ENCODE measurements at regions not wholly inside any gene's neighbourhood (a gene's known extent, or its start where the extent isn't known, plus 50 kb on each side); places are given as distances from the start of the nearest gene placed in this dataset.

DNA sequence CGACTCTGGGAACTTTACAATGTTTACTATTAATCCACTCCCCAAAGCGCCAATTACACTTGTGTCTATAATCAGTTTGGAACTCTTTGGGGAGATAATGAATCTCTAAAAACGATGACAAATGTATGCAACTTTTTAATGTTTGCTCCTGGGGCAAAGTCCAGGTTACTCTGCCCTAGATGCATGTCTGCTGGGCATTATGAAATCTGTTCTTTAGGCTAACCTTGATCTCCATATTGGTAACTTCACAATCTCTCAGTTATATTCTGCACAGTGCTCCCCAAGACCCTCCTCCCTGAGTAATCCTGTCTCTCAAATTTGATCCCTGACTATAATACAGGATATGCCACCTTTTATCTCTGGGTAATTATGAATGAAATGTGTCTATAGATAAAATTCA, 152.2 kb upstream of the TRPM3 start:
- Histone ChIP-seq H3K9me3 (ENCODE audit: insufficient read depth, low read length) (no peaks in the 10 kb centered on the region), H3K36me3 (replicated peaks; ENCODE audit: low read depth, low read length) (no peaks in the 10 kb centered on the region), H3K27ac (ENCODE audit: low read length) (no peak overlapping the region), H2AFZ (ENCODE audit: low read depth, low read length) (no peak overlapping the region), H4K20me1 (ENCODE audit: insufficient read depth, low read length) (no peaks in the 10 kb centered on the region), H3K4me1 (ENCODE audit: low read length) (peaks cover 6% of the 10 kb centered on the region), H3K9ac (ENCODE audit: low read length) (no peak overlapping the region), H3K4me3 (ENCODE audit: low read length) (no peak overlapping the region), H3K27me3 (ENCODE audit: low read depth, low read length) (0 out of 2 replicates have a peak, but pooled peaks cover 3% of the 10 kb centered on the region), H3K79me2 (ENCODE audit: low read length) (no peaks in the 10 kb centered on the region), H3K4me2 (ENCODE audit: low read length) (no peak overlapping the region)
- TF ChIP-seq EZH2phosphoT487 (IDR thresholded peaks at IDR 0.05; ENCODE audit: low read depth): no peak
- TF ChIP-seq, protein P1, sequence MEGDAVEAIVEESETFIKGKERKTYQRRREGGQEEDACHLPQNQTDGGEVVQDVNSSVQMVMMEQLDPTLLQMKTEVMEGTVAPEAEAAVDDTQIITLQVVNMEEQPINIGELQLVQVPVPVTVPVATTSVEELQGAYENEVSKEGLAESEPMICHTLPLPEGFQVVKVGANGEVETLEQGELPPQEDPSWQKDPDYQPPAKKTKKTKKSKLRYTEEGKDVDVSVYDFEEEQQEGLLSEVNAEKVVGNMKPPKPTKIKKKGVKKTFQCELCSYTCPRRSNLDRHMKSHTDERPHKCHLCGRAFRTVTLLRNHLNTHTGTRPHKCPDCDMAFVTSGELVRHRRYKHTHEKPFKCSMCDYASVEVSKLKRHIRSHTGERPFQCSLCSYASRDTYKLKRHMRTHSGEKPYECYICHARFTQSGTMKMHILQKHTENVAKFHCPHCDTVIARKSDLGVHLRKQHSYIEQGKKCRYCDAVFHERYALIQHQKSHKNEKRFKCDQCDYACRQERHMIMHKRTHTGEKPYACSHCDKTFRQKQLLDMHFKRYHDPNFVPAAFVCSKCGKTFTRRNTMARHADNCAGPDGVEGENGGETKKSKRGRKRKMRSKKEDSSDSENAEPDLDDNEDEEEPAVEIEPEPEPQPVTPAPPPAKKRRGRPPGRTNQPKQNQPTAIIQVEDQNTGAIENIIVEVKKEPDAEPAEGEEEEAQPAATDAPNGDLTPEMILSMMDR (IDR thresholded peaks at IDR 0.05; ENCODE audit: low read depth, low read length): no peak

DNA sequence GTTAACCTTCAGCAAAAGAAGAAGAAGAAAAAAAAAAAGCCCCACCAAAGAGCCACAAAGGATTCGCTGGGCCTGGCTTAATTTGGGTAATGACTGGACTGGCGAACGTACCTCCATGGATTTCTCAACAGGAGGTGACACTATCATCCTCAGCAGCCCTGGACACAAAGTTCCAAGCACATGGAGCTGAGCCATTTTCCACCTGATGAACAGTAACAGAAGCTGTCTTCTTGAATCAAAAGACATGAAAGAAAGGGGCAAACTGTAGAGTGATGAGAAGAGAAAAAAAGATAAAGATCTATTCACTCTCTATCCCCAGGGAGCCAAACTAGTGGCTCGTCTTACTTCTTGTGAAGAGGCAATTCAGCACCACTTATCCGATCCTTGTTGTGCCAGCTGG, 150.2 kb upstream of the TRPM3 start:
- Histone ChIP-seq H3K36me3 (replicated peaks; ENCODE audit: low read depth, low read length) (no peaks in the 10 kb centered on the region), H3K79me2 (ENCODE audit: low read length) (no peaks in the 10 kb centered on the region), H2AFZ (ENCODE audit: low read depth, low read length) (no peak overlapping the region), H3K27ac (ENCODE audit: low read length) (no peak overlapping the region), H3K9me3 (ENCODE audit: insufficient read depth, low read length) (no peaks in the 10 kb centered on the region), H3K9ac (ENCODE audit: low read length) (no peak overlapping the region), H3K4me3 (ENCODE audit: low read length) (no peak overlapping the region), H3K27me3 (ENCODE audit: low read depth, low read length) (0 out of 2 replicates have a peak, but pooled peaks cover 3% of the 10 kb centered on the region), H3K4me2 (ENCODE audit: low read length) (no peak overlapping the region), H4K20me1 (ENCODE audit: insufficient read depth, low read length) (no peaks in the 10 kb centered on the region), H3K4me1 (ENCODE audit: low read length) (peaks cover 6% of the 10 kb centered on the region)
- TF ChIP-seq, protein P1 (IDR thresholded peaks at IDR 0.05; ENCODE audit: low read depth, low read length): no peak
- TF ChIP-seq EZH2phosphoT487 (IDR thresholded peaks at IDR 0.05; ENCODE audit: low read depth): no peak

DNA sequence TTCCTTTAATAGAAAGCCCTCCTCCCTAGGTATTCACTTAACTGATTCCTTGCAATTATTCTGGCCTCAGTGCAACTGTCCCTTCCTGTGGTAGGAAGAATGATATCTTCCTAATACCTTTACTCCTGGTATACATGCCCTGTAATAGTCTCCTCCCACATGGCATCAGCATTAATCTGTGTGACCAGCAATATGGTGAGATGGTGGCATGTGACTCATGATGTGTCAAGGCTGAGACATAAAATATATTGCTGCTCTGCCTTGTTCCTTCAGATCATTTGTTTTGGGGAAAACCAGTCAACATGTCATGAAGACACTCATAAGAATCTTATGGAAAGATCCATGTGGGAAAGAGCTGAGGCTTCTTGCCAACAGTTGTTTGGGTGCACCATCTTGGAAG, 149.1 kb upstream of the TRPM3 start:
- no peak overlapping the region for H3K4me3 ChIP-seq (ENCODE audit: low read length)
- H3K9ac ChIP-seq (ENCODE audit: low read length): no peak overlapping the region
- 0 out of 2 replicates have a peak, but pooled peaks cover 3% of the 10 kb centered on the region for H3K27me3 ChIP-seq (ENCODE audit: low read depth, low read length)
- TF ChIP-seq, protein P1 (IDR thresholded peaks at IDR 0.05; ENCODE audit: low read depth, low read length): no peak
- TF ChIP-seq EZH2phosphoT487 (IDR thresholded peaks at IDR 0.05; ENCODE audit: low read depth): no peak
- no peak overlapping the region for H2AFZ ChIP-seq (ENCODE audit: low read depth, low read length)
- H3K4me1 ChIP-seq (ENCODE audit: low read length): peaks cover 6% of the 10 kb centered on the region
- H3K27ac ChIP-seq (ENCODE audit: low read length): no peak overlapping the region
- H3K36me3 ChIP-seq (replicated peaks; ENCODE audit: low read depth, low read length): no peaks in the 10 kb centered on the region
- no peaks in the 10 kb centered on the region for H4K20me1 ChIP-seq (ENCODE audit: insufficient read depth, low read length)
- no peaks in the 10 kb centered on the region for H3K79me2 ChIP-seq (ENCODE audit: low read length)
- H3K9me3 ChIP-seq (ENCODE audit: insufficient read depth, low read length): no peaks in the 10 kb centered on the region
- H3K4me2 ChIP-seq (ENCODE audit: low read length): no peak overlapping the region

DNA sequence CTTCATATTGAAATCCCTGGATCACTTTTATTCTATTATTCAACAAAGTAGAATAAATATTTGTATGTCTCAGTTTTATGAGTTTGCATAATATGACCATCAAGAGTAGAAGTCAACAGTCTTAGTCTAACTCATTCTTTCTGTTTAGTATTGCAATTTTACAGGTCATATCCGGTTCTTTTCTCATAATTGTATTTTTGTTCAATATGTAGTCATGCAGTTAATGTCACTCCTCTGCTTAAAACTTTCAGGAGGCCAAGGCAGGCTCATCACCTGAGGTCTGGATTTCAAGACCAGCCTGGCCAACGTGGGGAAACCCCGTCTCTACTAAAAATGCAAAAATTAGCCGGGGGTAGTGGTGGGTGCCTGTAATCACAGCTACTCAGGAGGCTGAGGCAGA, 148.4 kb upstream of the TRPM3 start:
- Histone ChIP-seq H3K9me3 (ENCODE audit: insufficient read depth, low read length) (no peaks in the 10 kb centered on the region), H3K27me3 (ENCODE audit: low read depth, low read length) (0 out of 2 replicates have a peak, but pooled peaks cover 3% of the 10 kb centered on the region), H3K4me3 (ENCODE audit: low read length) (no peak overlapping the region), H3K4me2 (ENCODE audit: low read length) (no peak overlapping the region), H4K20me1 (ENCODE audit: insufficient read depth, low read length) (no peaks in the 10 kb centered on the region), H3K36me3 (replicated peaks; ENCODE audit: low read depth, low read length) (no peaks in the 10 kb centered on the region), H2AFZ (ENCODE audit: low read depth, low read length) (no peak overlapping the region), H3K9ac (ENCODE audit: low read length) (no peak overlapping the region), H3K79me2 (ENCODE audit: low read length) (no peaks in the 10 kb centered on the region), H3K27ac (ENCODE audit: low read length) (no peak overlapping the region), H3K4me1 (ENCODE audit: low read length) (peaks cover 6% of the 10 kb centered on the region)
- TF ChIP-seq, protein P1 (IDR thresholded peaks at IDR 0.05; ENCODE audit: low read depth, low read length): no peak
- no peak for TF ChIP-seq EZH2phosphoT487 (IDR thresholded peaks at IDR 0.05; ENCODE audit: low read depth)

Measured in OCI-LY3 (cell line).